Sigmoid colon (tissue), 6 donors: ENCODE measurements at regions not wholly inside any gene's neighbourhood (a gene's known extent, or its start where the extent isn't known, plus 50 kb on each side); places are given as distances from the start of the nearest gene placed in this dataset.
"Not testable (repeated sequence)": the region's sequence is repeated elsewhere in the genome, so short reads cannot be mapped to it uniquely, and the experiment has no call there.

Source experiments
- DNase-seq: peaks from one replicate; pipeline ENCODE4 v3.0.0-alpha.2; 2019
- H3K27ac ChIP-seq, 4 donors: fragments of 200-600 bp; sonication (generic); one replicate each; pipeline ENCODE4 v1.5.1; 2016 to 2019; ENCODE audit warnings: mild to moderate bottlenecking in 1 of 4
- H3K27me3 ChIP-seq, 3 donors: fragments of 200-600 bp; sonication (generic); one replicate each; pipeline ENCODE4 v1.5.1; 2019; ENCODE audit warnings: mild to moderate bottlenecking in 1 of 3
- H3K36me3 ChIP-seq, 4 donors: fragments of 200-600 bp; sonication (generic); one replicate each; pipeline ENCODE4 v1.5.1; 2016 to 2019
- H3K4me1 ChIP-seq, 4 donors: fragments of 200-600 bp; sonication (generic); one replicate each; pipeline ENCODE4 v1.5.1; 2017 to 2019
- H3K4me3 ChIP-seq, 4 donors: fragments of 200-600 bp; sonication (generic); one replicate each; pipeline ENCODE4 v1.5.1; 2017 to 2019; ENCODE audit warnings: mild to moderate bottlenecking in 2 of 4, moderate library complexity in 1 of 4
- H3K9me3 ChIP-seq, 4 donors: fragments of 200-600 bp in 3 of 4; sonication (generic) in 3 of 4; one replicate each; pipeline versions ENCODE4 v1.5.1 to v1.6.1; 2013 to 2019
- CTCF ChIP-seq, 4 experiments: fragments of 450-650 bp in 3 of 4; fragments of 200-600 bp in 1 of 4; IDR thresholded peaks; one replicate each; pipeline ENCODE4 v1.5.1; 2016 to 2019; ENCODE audit warnings: antibody characterized with exemption in 4 of 4, mild to moderate bottlenecking in 3 of 4, moderate library complexity in 2 of 4
- EP300 ChIP-seq, 4 donors: sonication (generic); formaldehyde crosslinking; IDR thresholded peaks; one replicate each; pipeline ENCODE4 v1.6.1; 2017; ENCODE audit warnings: antibody characterized with exemption in 4 of 4
- POLR2A ChIP-seq, 2 donors: fragments of 450-650 bp; IDR thresholded peaks; one replicate each; pipeline ENCODE4 v1.6.1; 2016; ENCODE audit warnings: antibody characterized with exemption in 2 of 2, mild to moderate bottlenecking in 2 of 2, moderate library complexity in 2 of 2
- POLR2AphosphoS5 ChIP-seq, 4 donors: sonication (generic); formaldehyde crosslinking; IDR thresholded peaks; one replicate each; pipeline ENCODE4 v1.6.1; 2017; ENCODE audit warnings: antibody characterized with exemption in 4 of 4
- WGBS, 2 donors: extraction: QIAGEN DNeasy Blood & Tissue Kit; methylation state at CpG; one replicate each; pipeline ENCODE4 v1.1.7; 2013; 5-methylcytosine and 5-hydroxymethylcytosine counted together
- intact Hi-C: fragments of 100-400 bp; cut with DNase I; formaldehyde crosslinking; loops from one replicate; pipeline ENCODE4 v1.15.1; 2023
- donor health status: healthy with polysubstance abuse.
- donor health status: healthy.

GRCh38 chr5:41995193-41995592, 70.1 kb downstream of the FBXO4 start:
- intact Hi-C loops, result no loop called here
- H3K27me3 ChIP-seq, result no peaks in the 10 kb centered on the region
- WGBS, 2 donors, result 91 to 94% methylated on average over 3 of the region's 3 CpGs
- no peaks in the 10 kb centered on the region for H3K4me1 ChIP-seq
- H3K36me3 ChIP-seq, result no peaks in the 10 kb centered on the region
- TF ChIP-seq CTCF (IDR thresholded peaks at IDR 0.05) (no peak), POLR2A (IDR thresholded peaks at IDR 0.05) (no peak), POLR2AphosphoS5 (IDR thresholded peaks at IDR 0.05) (no peak), EP300 (IDR thresholded peaks at IDR 0.05) (no peak)
- peaks cover 0 to 3% (median 1%) of the 10 kb centered on the region in 4 donors for H3K9me3 ChIP-seq
- H3K27ac ChIP-seq, result no peak overlapping the region
- no peak for DNase-seq
- no peak overlapping the region for H3K4me3 ChIP-seq

- no peak overlapping the region for H3K27ac ChIP-seq
- peaks cover 0 to 3% (median 1%) of the 10 kb centered on the region in 4 donors for H3K9me3 ChIP-seq
- no peak for DNase-seq
- 86 to 91% methylated on average over 6 of the region's 6 CpGs for WGBS, 2 donors
- no peaks in the 10 kb centered on the region for H3K4me1 ChIP-seq
- no peaks in the 10 kb centered on the region for H3K27me3 ChIP-seq
- intact Hi-C loops, result no loop called here
- TF ChIP-seq EP300 (IDR thresholded peaks at IDR 0.05) (no peak), POLR2A (IDR thresholded peaks at IDR 0.05) (no peak), POLR2AphosphoS5 (IDR thresholded peaks at IDR 0.05) (no peak), CTCF (IDR thresholded peaks at IDR 0.05) (no peak)
- no peak overlapping the region for H3K4me3 ChIP-seq
- no peaks in the 10 kb centered on the region for H3K36me3 ChIP-seq
Observed at GRCh38 chr5:42001673-42002072, 76.6 kb downstream of the FBXO4 start.

GRCh38 chr5:42003852-42004251, 78.8 kb downstream of the FBXO4 start:
- H3K36me3 ChIP-seq, H3K27ac ChIP-seq, H3K27me3 ChIP-seq, H3K9me3 ChIP-seq, H3K4me3 ChIP-seq, DNase-seq, H3K4me1 ChIP-seq: not testable (repeated sequence)
- intact Hi-C loops, result loop anchor here (2.0 kb wide), 1 partner anchor 765 kb away; no protein-coding TSS in a partner anchor
- WGBS, 2 donors, result 92 to 93% methylated on average over 4 of the region's 4 CpGs

- Histone ChIP-seq H3K4me3 (no peak overlapping the region), H3K27me3 (no peaks in the 10 kb centered on the region), H3K36me3 (no peaks in the 10 kb centered on the region), H3K27ac (no peak overlapping the region), H3K9me3 (no peaks in the 10 kb centered on the region), H3K4me1 (no peaks in the 10 kb centered on the region)
- DNase-seq, result no peak
- WGBS, 2 donors, result 15 to 16% methylated on average over 1 of the region's 1 CpG
- TF ChIP-seq EP300 (IDR thresholded peaks at IDR 0.05), result no peak
- TF ChIP-seq CTCF (IDR thresholded peaks at IDR 0.05), result peak; percentile 18 to 61 (median 48)
- no peak for TF ChIP-seq POLR2A (IDR thresholded peaks at IDR 0.05)
- intact Hi-C loops, result loop anchor here (2.0 to 5.0 kb wide), 2 partner anchors 763 to 882 kb away; no protein-coding TSS in a partner anchor
Observed at GRCh38 chr5:42005561-42006153, 80.6 kb downstream of the FBXO4 start.

- TF ChIP-seq EP300 (IDR thresholded peaks at IDR 0.05), result no peak
- DNase-seq, result no peak
- H3K9me3 ChIP-seq, result no peaks in the 10 kb centered on the region
- H3K27me3 ChIP-seq, result no peaks in the 10 kb centered on the region
- no peak overlapping the region for H3K4me3 ChIP-seq
- 27 to 72% methylated on average over 5 of the region's 5 CpGs for WGBS, 2 donors
- no peaks in the 10 kb centered on the region for H3K36me3 ChIP-seq
- no peaks in the 10 kb centered on the region for H3K4me1 ChIP-seq
- no peak overlapping the region for H3K27ac ChIP-seq
- intact Hi-C loops, result no loop called here
Observed at GRCh38 chr5:42013561-42013960, 88.5 kb downstream of the FBXO4 start.

GRCh38 chr5:42015254-42015653, 90.2 kb downstream of the FBXO4 start:
- no peaks in the 10 kb centered on the region for H3K36me3 ChIP-seq
- no peaks in the 10 kb centered on the region for H3K9me3 ChIP-seq
- intact Hi-C loops, result no loop called here
- H3K4me1 ChIP-seq, result no peaks in the 10 kb centered on the region
- H3K27ac ChIP-seq, result no peak overlapping the region
- 67 to 70% methylated on average over 4 of the region's 4 CpGs for WGBS, 2 donors
- TF ChIP-seq CTCF (IDR thresholded peaks at IDR 0.05) (no peak), POLR2AphosphoS5 (IDR thresholded peaks at IDR 0.05) (no peak), EP300 (IDR thresholded peaks at IDR 0.05) (no peak), POLR2A (IDR thresholded peaks at IDR 0.05) (no peak)
- H3K4me3 ChIP-seq, result no peak overlapping the region
- H3K27me3 ChIP-seq, result no peaks in the 10 kb centered on the region
- no peak for DNase-seq
